BJ (cell line): ENCODE measurements at regions not wholly inside any gene's neighbourhood (a gene's known extent, or its start where the extent isn't known, plus 50 kb on each side); places are given as distances from the start of the nearest gene placed in this dataset.

Source experiments
- CTCF ChIA-PET: fragments of 350-600 bp; formaldehyde crosslinking; extraction: SDS; loops from one replicate; lab custom pipeline; 2021; ENCODE audit warnings: antibody characterized with exemption, inconsistent platforms; lab: Yijun Ruan, JAX
- POLR2A ChIA-PET: fragments of 300-600 bp; sonication (Branson Sonifier 250); formaldehyde crosslinking; extraction: SDS; loops from one replicate; lab custom pipeline; 2021; ENCODE audit warnings: antibody characterized with exemption; lab: Charles Lee
- DNase-seq: peaks from one replicate; pipeline ENCODE4 v3.0.0-alpha.2; 2011; ENCODE audit warnings: low read depth
- H3K27me3 ChIP-seq: 2 replicates; pipeline ENCODE4 v1.6.0; 2011; ENCODE audit warnings: low read length; ENCODE audit not compliant: control insufficient read depth, insufficient read depth
- H3K36me3 ChIP-seq: 2 replicates; pipeline ENCODE4 v1.5.1; 2011; ENCODE audit warnings: low read length; ENCODE audit not compliant: control insufficient read depth, insufficient read depth
- H3K4me3 ChIP-seq: 2 replicates; pipeline ENCODE4 v1.5.1; 2011; ENCODE audit warnings: low read depth, mild to moderate bottlenecking, control low read depth, low read length
- TF ChIP-seq, protein P1 (sequence below): IDR thresholded peaks from 2 replicates; pipeline ENCODE4 v1.5.1; 2011; ENCODE audit warnings: low read depth, mild to moderate bottlenecking, control low read depth, inconsistent platforms, low read length, moderate library complexity; ENCODE audit not compliant: insufficient read depth

DNA sequence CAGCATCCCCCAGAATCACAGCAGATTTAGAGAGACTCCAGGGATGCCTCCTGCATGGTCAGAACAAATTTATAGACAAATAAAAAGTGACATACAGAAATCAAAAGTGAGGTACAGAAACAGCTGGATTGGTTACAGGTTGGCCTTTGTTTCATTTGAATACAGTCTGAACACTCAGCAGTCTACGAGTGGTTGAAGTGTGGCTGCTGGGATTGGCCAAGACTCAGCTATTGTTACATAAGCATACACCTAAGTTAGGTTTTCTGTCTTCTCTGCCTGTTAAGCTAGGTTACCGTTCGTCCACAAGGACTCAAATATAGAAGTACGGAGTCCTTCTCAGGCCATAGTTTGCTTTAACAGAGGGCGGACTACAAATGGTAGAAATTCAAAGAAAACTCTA is 262.4 kb upstream of the SLC14A2 start:
- Histone ChIP-seq H3K27me3 (peaks cover 3% of the 10 kb centered on the region; the same call in 1 of the 2 replicates), H3K36me3 (no peaks in the 10 kb centered on the region), H3K4me3 (no peak overlapping the region)
- POLR2A ChIA-PET: interaction anchor here (0.6 kb wide), 1 partner anchor 674 kb away, joined by 3 read pairs; no protein-coding TSS in a partner anchor
- CTCF ChIA-PET: no interaction called here
- DNase-seq: no peak
- TF ChIP-seq, protein P1, sequence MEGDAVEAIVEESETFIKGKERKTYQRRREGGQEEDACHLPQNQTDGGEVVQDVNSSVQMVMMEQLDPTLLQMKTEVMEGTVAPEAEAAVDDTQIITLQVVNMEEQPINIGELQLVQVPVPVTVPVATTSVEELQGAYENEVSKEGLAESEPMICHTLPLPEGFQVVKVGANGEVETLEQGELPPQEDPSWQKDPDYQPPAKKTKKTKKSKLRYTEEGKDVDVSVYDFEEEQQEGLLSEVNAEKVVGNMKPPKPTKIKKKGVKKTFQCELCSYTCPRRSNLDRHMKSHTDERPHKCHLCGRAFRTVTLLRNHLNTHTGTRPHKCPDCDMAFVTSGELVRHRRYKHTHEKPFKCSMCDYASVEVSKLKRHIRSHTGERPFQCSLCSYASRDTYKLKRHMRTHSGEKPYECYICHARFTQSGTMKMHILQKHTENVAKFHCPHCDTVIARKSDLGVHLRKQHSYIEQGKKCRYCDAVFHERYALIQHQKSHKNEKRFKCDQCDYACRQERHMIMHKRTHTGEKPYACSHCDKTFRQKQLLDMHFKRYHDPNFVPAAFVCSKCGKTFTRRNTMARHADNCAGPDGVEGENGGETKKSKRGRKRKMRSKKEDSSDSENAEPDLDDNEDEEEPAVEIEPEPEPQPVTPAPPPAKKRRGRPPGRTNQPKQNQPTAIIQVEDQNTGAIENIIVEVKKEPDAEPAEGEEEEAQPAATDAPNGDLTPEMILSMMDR: no peak

DNA sequence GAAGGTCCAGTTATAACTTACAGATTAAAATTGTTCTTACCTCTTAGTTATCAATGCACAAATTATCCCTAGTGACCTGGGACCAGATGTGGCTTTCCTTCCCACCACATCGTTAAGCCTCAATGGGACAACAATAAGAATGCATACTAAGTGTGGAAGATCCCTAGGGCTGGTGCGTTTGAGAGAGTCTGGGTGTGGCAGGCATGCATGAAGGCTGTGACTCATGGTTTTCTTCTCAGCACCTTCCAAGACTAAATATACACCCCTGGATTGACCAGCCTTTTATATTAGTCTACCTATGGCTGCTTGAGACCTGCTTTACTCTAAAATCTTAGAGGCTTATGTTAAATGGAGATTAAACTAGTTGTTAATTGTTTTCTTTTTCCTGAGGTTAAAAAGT is 261.7 kb upstream of the SLC14A2 start:
- TF ChIP-seq, protein P1: no peak
- no peak for DNase-seq
- ChIA-PET CTCF (no interaction called here), POLR2A (no interaction called here)
- no peaks in the 10 kb centered on the region for H3K36me3 ChIP-seq
- no peak overlapping the region for H3K4me3 ChIP-seq
- H3K27me3 ChIP-seq: peaks cover 3% of the 10 kb centered on the region; the same call in 1 of the 2 replicates

DNA sequence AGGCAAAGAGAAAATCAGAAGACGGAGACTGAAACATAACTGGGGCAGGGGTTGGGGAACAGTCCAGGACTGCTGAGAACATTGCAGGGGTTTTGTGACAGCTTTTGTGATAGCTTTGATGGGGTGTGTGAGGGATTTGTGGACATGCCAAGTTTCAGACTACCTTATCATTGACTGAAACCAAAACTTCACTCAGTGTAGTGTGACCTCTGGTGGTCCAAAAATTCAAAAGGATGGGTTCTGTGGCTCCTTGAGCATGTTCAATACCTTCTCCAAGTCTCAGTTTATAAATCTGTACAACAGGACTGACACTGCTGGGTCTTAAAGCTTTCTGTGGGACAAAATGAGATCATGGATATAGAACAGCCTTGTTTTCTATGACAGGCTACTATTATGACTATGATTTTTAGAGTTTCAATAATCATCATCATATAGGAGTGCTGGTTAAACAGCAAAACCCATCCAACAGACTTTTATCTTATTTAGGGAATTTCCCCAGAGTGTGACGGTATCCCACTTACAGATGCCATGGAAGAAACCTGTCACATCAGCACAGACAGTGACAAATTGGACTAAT is 259.2 kb upstream of the SLC14A2 start:
- Histone ChIP-seq H3K36me3 (no peaks in the 10 kb centered on the region), H3K4me3 (no peak overlapping the region), H3K27me3 (no peaks in the 10 kb centered on the region)
- ChIA-PET CTCF (interaction anchor here (0.9 to 1.1 kb wide), 3 partner anchors 20 to 100 kb away, joined by 3 read pairs; no protein-coding TSS in a partner anchor), POLR2A (no interaction called here)
- TF ChIP-seq, protein P1: no peak
- no peak for DNase-seq

DNA sequence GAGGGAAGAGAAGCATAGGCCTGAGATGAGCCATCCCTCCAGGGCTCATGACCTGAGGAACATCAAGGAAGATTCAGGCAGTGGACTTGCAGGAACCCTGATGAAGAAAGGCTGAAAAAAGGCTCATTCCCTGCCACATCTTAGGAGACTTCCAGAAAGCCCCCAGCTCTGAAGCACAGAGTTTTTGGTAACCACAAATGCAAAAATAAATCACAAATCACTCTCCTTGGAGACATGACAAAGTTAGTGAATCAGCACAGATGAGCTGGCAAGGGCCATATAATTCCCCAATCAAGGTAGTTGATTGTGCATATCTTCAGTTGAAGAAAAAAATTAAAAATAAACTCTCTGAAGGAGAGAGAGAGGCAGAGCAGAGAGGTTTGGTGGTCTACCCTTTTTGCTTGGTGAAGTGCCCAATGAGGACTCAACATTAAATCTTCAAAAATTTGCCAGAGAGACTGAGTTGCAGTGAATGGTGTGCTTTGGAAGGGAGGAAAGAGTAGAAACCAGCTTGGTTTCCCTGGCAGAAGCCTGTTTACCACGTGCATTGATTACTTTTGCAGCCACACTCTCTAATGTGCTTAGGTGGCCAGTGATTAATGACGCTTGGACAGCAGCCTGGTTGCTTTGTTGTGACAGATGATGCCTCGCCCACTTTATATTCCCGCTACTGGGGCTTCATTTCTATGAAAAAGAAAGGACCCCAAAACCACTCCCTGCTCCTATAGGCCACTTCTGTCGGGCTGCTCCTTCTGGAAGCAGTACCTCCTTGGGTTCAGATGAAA is 257.4 kb upstream of the SLC14A2 start:
- POLR2A ChIA-PET: no interaction called here

More for the DNA sequence above, 257.4 kb upstream of the SLC14A2 start:
- CTCF ChIA-PET: interaction anchor here (0.6 to 0.9 kb wide), 2 partner anchors 145 to 1582 kb away, joined by 3 read pairs; no protein-coding TSS in a partner anchor
- no peak overlapping the region for H3K4me3 ChIP-seq
- no peaks in the 10 kb centered on the region for H3K36me3 ChIP-seq
- no peak for DNase-seq
- H3K27me3 ChIP-seq: no peaks in the 10 kb centered on the region
- TF ChIP-seq, protein P1: no peak
